ENCODE measurements at regions not wholly inside any gene's neighbourhood (a gene's known extent, or its start where the extent isn't known, plus 50 kb on each side); places are given as distances from the start of the nearest gene placed in this dataset.
"Not testable (repeated sequence)": the region's sequence is repeated elsewhere in the genome, so short reads cannot be mapped to it uniquely, and the experiment has no call there.

GRCh38 chr12:102669056-102669455, 188.7 kb upstream of the IGF1 start:
- TF ChIP-seq CTCF (IDR thresholded peaks at IDR 0.05): no peak
- no peak for ATAC-seq (ENCODE audit: low FRiP score)

GRCh38 chr12:102666176-102666575, 185.8 kb upstream of the IGF1 start:
- DNase-seq (ENCODE audit: low spot score): not testable (repeated sequence)

More at GRCh38 chr12:102669056-102669455, 188.7 kb upstream of the IGF1 start:
- DNase-seq (ENCODE audit: low spot score): no peak

GRCh38 chr12:102659200-102659911, 179.0 kb upstream of the IGF1 start:
- ATAC-seq (ENCODE audit: low FRiP score): no peak
- TF ChIP-seq CTCF (IDR thresholded peaks at IDR 0.05): no peak
- no peak for DNase-seq (ENCODE audit: low spot score)

More at GRCh38 chr12:102666176-102666575, 185.8 kb upstream of the IGF1 start:
- ATAC-seq (ENCODE audit: low FRiP score): not testable (repeated sequence)

GRCh38 chr12:102653406-102653805, 173.0 kb upstream of the IGF1 start:
- ATAC-seq (ENCODE audit: low FRiP score) (no peak), DNase-seq (ENCODE audit: low spot score) (no peak)
- no peak for TF ChIP-seq CTCF (IDR thresholded peaks at IDR 0.05)

GRCh38 chr12:102652645-102653313, 172.4 kb upstream of the IGF1 start:
- ATAC-seq (ENCODE audit: low FRiP score) (no peak), DNase-seq (ENCODE audit: low spot score) (no peak)
- TF ChIP-seq CTCF (IDR thresholded peaks at IDR 0.05): no peak

GRCh38 chr12:102645968-102646367, 165.6 kb upstream of the IGF1 start:
- TF ChIP-seq CTCF (IDR thresholded peaks at IDR 0.05): no peak
- DNase-seq (ENCODE audit: low spot score): no peak
- ATAC-seq (ENCODE audit: low FRiP score): no peak

- no peak for TF ChIP-seq CTCF (IDR thresholded peaks at IDR 0.05)
- DNase-seq (ENCODE audit: low spot score): no peak
- ATAC-seq (ENCODE audit: low FRiP score): no peak
Measured at GRCh38 chr12:102643879-102644575, 163.7 kb upstream of the IGF1 start.

Data from omental fat pad (tissue), 3 donors.